Liver (tissue), 3 donors: ENCODE measurements at regions not wholly inside any gene's neighbourhood (a gene's known extent, or its start where the extent isn't known, plus 50 kb on each side); places are given as distances from the start of the nearest gene placed in this dataset.

Experiments
- EGR1 ChIP-seq, 2 donors: IDR thresholded peaks; 2 replicates each; pipeline ENCODE4 v1.6.1; 2016 to 2018; ENCODE audit warnings: antibody characterized with exemption in 2 of 2, low read depth in 2 of 2
- GABPA ChIP-seq, 2 donors: IDR thresholded peaks in 1 of 2; conservative IDR thresholded peaks in 1 of 2; 2 replicates each; pipeline ENCODE4 v1.6.1; 2016; ENCODE audit warnings: antibody characterized with exemption in 2 of 2, mild to moderate bottlenecking in 1 of 2, moderate library complexity in 1 of 2
- SP1 ChIP-seq: IDR thresholded peaks from 2 replicates; pipeline ENCODE4 v1.6.1; 2018; ENCODE audit warnings: antibody characterized with exemption, mild to moderate bottlenecking
- TAF1 ChIP-seq: conservative IDR thresholded peaks from 2 replicates; pipeline ENCODE4 v1.6.1; 2016; ENCODE audit warnings: antibody characterized with exemption, mild to moderate bottlenecking
- TF ChIP-seq, protein P1 (sequence below): fragments of 150-350 bp; IDR thresholded peaks from 2 replicates; pipeline ENCODE4 v1.5.1; 2017; ENCODE audit warnings: improper control_type of control experiment, low read depth, low read length; ENCODE audit not compliant: missing input control
- TF ChIP-seq, protein P2 (sequence below): IDR thresholded peaks from 2 replicates; pipeline ENCODE4 v1.6.1; 2016; ENCODE audit warnings: antibody characterized with exemption
- TF ChIP-seq, protein P3 (sequence below): IDR thresholded peaks from 2 replicates; pipeline ENCODE4 v1.6.1; 2016; ENCODE audit warnings: antibody characterized with exemption
- TF ChIP-seq, protein P4 (sequence below): IDR thresholded peaks from 2 replicates; pipeline ENCODE4 v1.6.1; 2016; ENCODE audit warnings: antibody characterized with exemption, mild to moderate bottlenecking
- donor health status: healthy.
- donor health status: healthy.

DNA sequence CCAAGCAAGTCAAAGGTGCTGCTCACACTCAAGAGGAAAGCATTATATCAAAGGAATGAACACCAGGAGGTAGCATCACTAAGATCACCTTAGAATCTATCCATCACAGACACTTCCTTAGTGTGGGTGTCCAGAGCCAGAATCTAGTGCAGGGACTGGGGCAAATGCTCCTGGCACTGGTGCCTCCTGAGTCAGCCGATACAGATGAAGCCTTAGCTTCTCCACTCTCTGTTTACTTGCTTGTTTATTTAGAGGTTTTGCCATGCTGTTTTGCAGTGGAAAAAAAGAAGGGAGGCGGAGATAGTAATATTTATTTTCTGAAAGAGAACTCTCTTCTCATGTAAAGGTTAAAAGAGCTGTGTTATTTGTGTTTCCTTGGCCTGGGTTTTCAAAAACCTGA, 303.1 kb downstream of the WDR11 start:
- TF ChIP-seq, protein P1, sequence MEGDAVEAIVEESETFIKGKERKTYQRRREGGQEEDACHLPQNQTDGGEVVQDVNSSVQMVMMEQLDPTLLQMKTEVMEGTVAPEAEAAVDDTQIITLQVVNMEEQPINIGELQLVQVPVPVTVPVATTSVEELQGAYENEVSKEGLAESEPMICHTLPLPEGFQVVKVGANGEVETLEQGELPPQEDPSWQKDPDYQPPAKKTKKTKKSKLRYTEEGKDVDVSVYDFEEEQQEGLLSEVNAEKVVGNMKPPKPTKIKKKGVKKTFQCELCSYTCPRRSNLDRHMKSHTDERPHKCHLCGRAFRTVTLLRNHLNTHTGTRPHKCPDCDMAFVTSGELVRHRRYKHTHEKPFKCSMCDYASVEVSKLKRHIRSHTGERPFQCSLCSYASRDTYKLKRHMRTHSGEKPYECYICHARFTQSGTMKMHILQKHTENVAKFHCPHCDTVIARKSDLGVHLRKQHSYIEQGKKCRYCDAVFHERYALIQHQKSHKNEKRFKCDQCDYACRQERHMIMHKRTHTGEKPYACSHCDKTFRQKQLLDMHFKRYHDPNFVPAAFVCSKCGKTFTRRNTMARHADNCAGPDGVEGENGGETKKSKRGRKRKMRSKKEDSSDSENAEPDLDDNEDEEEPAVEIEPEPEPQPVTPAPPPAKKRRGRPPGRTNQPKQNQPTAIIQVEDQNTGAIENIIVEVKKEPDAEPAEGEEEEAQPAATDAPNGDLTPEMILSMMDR, result no peak
- TF ChIP-seq, protein P2, sequence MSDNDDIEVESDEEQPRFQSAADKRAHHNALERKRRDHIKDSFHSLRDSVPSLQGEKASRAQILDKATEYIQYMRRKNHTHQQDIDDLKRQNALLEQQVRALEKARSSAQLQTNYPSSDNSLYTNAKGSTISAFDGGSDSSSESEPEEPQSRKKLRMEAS, result no peak
- TF ChIP-seq TAF1 (no peak), SP1 (no peak), GABPA (IDR thresholded peaks at IDR 0.05 in 1 of 2, conservative IDR thresholded peaks at IDR 0.05 in 1 of 2) (no peak), EGR1 (IDR thresholded peaks at IDR 0.05; ENCODE audit: low read depth in 2 of 2) (no peak)
- TF ChIP-seq, protein P3, sequence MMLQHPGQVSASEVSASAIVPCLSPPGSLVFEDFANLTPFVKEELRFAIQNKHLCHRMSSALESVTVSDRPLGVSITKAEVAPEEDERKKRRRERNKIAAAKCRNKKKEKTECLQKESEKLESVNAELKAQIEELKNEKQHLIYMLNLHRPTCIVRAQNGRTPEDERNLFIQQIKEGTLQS, result no peak
- TF ChIP-seq, protein P4, sequence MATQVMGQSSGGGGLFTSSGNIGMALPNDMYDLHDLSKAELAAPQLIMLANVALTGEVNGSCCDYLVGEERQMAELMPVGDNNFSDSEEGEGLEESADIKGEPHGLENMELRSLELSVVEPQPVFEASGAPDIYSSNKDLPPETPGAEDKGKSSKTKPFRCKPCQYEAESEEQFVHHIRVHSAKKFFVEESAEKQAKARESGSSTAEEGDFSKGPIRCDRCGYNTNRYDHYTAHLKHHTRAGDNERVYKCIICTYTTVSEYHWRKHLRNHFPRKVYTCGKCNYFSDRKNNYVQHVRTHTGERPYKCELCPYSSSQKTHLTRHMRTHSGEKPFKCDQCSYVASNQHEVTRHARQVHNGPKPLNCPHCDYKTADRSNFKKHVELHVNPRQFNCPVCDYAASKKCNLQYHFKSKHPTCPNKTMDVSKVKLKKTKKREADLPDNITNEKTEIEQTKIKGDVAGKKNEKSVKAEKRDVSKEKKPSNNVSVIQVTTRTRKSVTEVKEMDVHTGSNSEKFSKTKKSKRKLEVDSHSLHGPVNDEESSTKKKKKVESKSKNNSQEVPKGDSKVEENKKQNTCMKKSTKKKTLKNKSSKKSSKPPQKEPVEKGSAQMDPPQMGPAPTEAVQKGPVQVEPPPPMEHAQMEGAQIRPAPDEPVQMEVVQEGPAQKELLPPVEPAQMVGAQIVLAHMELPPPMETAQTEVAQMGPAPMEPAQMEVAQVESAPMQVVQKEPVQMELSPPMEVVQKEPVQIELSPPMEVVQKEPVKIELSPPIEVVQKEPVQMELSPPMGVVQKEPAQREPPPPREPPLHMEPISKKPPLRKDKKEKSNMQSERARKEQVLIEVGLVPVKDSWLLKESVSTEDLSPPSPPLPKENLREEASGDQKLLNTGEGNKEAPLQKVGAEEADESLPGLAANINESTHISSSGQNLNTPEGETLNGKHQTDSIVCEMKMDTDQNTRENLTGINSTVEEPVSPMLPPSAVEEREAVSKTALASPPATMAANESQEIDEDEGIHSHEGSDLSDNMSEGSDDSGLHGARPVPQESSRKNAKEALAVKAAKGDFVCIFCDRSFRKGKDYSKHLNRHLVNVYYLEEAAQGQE, result no peak
